Erythroblast (primary cell): ENCODE measurements at regions not wholly inside any gene's neighbourhood (a gene's known extent, or its start where the extent isn't known, plus 50 kb on each side); places are given as distances from the start of the nearest gene placed in this dataset.

ENCODE experiments used
- GATA1 ChIP-seq: IDR thresholded peaks from 2 replicates; pipeline ENCODE4 v1.6.1; 2011; ENCODE audit warnings: low read depth, mild to moderate bottlenecking, control low read depth, low read length, moderate library complexity
- POLR2A ChIP-seq: IDR thresholded peaks from 2 replicates; pipeline ENCODE4 v1.6.1; 2011; ENCODE audit warnings: mild to moderate bottlenecking, low read length

GRCh38 chr13:69315039-69315438, 792.6 kb upstream of the ATXN8OS start:
- TF ChIP-seq POLR2A (no peak), GATA1 (no peak)
